ENCODE measurements at regions not wholly inside any gene's neighbourhood (a gene's known extent, or its start where the extent isn't known, plus 50 kb on each side); places are given as distances from the start of the nearest gene placed in this dataset.

GRCh38 chr1:185645162-185645640, 89.0 kb upstream of the HMCN1 start:
- DNase-seq (ENCODE audit: low spot score), result no peak

GRCh38 chr1:185644531-185644930, 89.7 kb upstream of the HMCN1 start:
- DNase-seq (ENCODE audit: low spot score), result no peak

- DNase-seq (ENCODE audit: low spot score), result no peak
Measured at GRCh38 chr1:185636848-185637247, 97.3 kb upstream of the HMCN1 start.

GRCh38 chr1:185634704-185635103, 99.5 kb upstream of the HMCN1 start:
- DNase-seq (ENCODE audit: low spot score), result no peak

GRCh38 chr1:185632659-185633423, 101.3 kb upstream of the HMCN1 start:
- DNase-seq (ENCODE audit: low spot score), result no peak

- no peak for DNase-seq (ENCODE audit: low spot score)
Measured at GRCh38 chr1:185631843-185632242, 102.3 kb upstream of the HMCN1 start.

- DNase-seq (ENCODE audit: low spot score), result no peak
Measured at GRCh38 chr1:185627761-185628501, 106.3 kb upstream of the HMCN1 start.

GRCh38 chr1:185627171-185627570, 107.0 kb upstream of the HMCN1 start:
- no peak for DNase-seq (ENCODE audit: low spot score)

- no peak for DNase-seq (ENCODE audit: low spot score)
Measured at GRCh38 chr1:185626344-185626743, 107.8 kb upstream of the HMCN1 start.

- no peak for DNase-seq (ENCODE audit: low spot score)
Measured at GRCh38 chr1:185610954-185611353, 123.2 kb upstream of the HMCN1 start.

- DNase-seq (ENCODE audit: low spot score), result no peak
Measured at GRCh38 chr1:185608177-185608576, 126.0 kb upstream of the HMCN1 start.

GRCh38 chr1:185603158-185603557, 131.0 kb upstream of the HMCN1 start:
- no peak for DNase-seq (ENCODE audit: low spot score)

GRCh38 chr1:185601189-185601588, 133.0 kb upstream of the HMCN1 start:
- DNase-seq (ENCODE audit: low spot score), result no peak

- DNase-seq (ENCODE audit: low spot score), result no peak
Measured at GRCh38 chr1:185600641-185601040, 133.6 kb upstream of the HMCN1 start.

- no peak for DNase-seq (ENCODE audit: low spot score)
Measured at GRCh38 chr1:185598332-185598731, 135.9 kb upstream of the HMCN1 start.

GRCh38 chr1:185595835-185596667, 138.1 kb upstream of the HMCN1 start:
- DNase-seq (ENCODE audit: low spot score), result peak; percentile 63

- DNase-seq (ENCODE audit: low spot score), result no peak
Measured at GRCh38 chr1:185594786-185595410, 139.3 kb upstream of the HMCN1 start.

GRCh38 chr1:185593271-185593670, 140.9 kb upstream of the HMCN1 start:
- DNase-seq (ENCODE audit: low spot score), result no peak

- no peak for DNase-seq (ENCODE audit: low spot score)
Measured at GRCh38 chr1:185585770-185586169, 148.4 kb upstream of the HMCN1 start.

GRCh38 chr1:185581961-185582725, 152.0 kb upstream of the HMCN1 start:
- DNase-seq (ENCODE audit: low spot score), result no peak

- no peak for DNase-seq (ENCODE audit: low spot score)
Measured at GRCh38 chr1:185581020-185581419, 153.2 kb upstream of the HMCN1 start.
